Liver (tissue), 8 donors: ENCODE measurements at regions not wholly inside any gene's neighbourhood (a gene's known extent, or its start where the extent isn't known, plus 50 kb on each side); places are given as distances from the start of the nearest gene placed in this dataset.

Source experiments
- DNase-seq: peaks from one replicate; pipeline ENCODE4 v3.0.0-alpha.2; 2017; ENCODE audit warnings: low spot score
- H3K27ac ChIP-seq, 2 donors: one replicate each; pipeline ENCODE4 v1.7.0; 2013; ENCODE audit warnings: inconsistent platforms in 2 of 2, low read length in 2 of 2, control low read depth in 1 of 2, low read depth in 1 of 2, mild to moderate bottlenecking in 1 of 2
- H3K27me3 ChIP-seq, 4 donors: one replicate each; pipeline versions ENCODE4 v1.6.1 to v1.7.0; 2013; ENCODE audit warnings: low read length in 3 of 4, inconsistent platforms in 1 of 4, mild to moderate bottlenecking in 1 of 4, moderate library complexity in 1 of 4; ENCODE audit not compliant: control insufficient read depth in 4 of 4, insufficient read depth in 4 of 4
- H3K36me3 ChIP-seq, 4 donors: one replicate each; pipeline versions ENCODE4 v1.6.1 to v1.7.0; 2013; ENCODE audit warnings: low read length in 3 of 4, mild to moderate bottlenecking in 3 of 4, low read depth in 1 of 4, moderate library complexity in 1 of 4; ENCODE audit not compliant: control insufficient read depth in 4 of 4, insufficient read depth in 3 of 4
- H3K4me1 ChIP-seq, 4 donors: one replicate each; pipeline versions ENCODE4 v1.6.1 to v1.7.0; 2013; ENCODE audit warnings: low read length in 3 of 4, mild to moderate bottlenecking in 3 of 4, moderate library complexity in 1 of 4; ENCODE audit not compliant: control insufficient read depth in 4 of 4, insufficient read depth in 4 of 4
- H3K4me3 ChIP-seq, 3 donors: one replicate each; pipeline versions ENCODE4 v1.6.1 to v1.7.0; 2013; ENCODE audit warnings: low read length in 3 of 3, control low read depth in 1 of 3, low read depth in 1 of 3, mild to moderate bottlenecking in 1 of 3
- H3K9ac ChIP-seq, 2 donors: one replicate each; pipeline ENCODE4 v1.7.0; 2013; ENCODE audit warnings: low read length in 2 of 2, mild to moderate bottlenecking in 2 of 2, moderate library complexity in 2 of 2, control low read depth in 1 of 2, low read depth in 1 of 2
- H3K9me3 ChIP-seq, 4 donors: one replicate each; pipeline versions ENCODE4 v1.6.1 to v1.7.0; 2013; ENCODE audit warnings: low read length in 3 of 4; ENCODE audit not compliant: control insufficient read depth in 4 of 4
- ATF3 ChIP-seq: IDR thresholded peaks from 2 replicates; pipeline ENCODE4 v1.6.1; 2016; ENCODE audit warnings: antibody characterized with exemption
- CTCF ChIP-seq: fragments of 150-350 bp; IDR thresholded peaks from 2 replicates; pipeline ENCODE4 v1.5.1; 2017; ENCODE audit warnings: improper control_type of control experiment, low read depth, low read length; ENCODE audit not compliant: missing input control
- EGR1 ChIP-seq, 2 donors: IDR thresholded peaks; 2 replicates each; pipeline ENCODE4 v1.6.1; 2016 to 2018; ENCODE audit warnings: antibody characterized with exemption in 2 of 2, low read depth in 2 of 2
- FOXA1 ChIP-seq: IDR thresholded peaks from 2 replicates; pipeline ENCODE4 v1.6.1; 2016; ENCODE audit warnings: antibody characterized with exemption
- FOXA2 ChIP-seq: IDR thresholded peaks from 2 replicates; pipeline ENCODE4 v1.6.1; 2016; ENCODE audit warnings: antibody characterized with exemption
- GABPA ChIP-seq, 2 donors: IDR thresholded peaks in 1 of 2; conservative IDR thresholded peaks in 1 of 2; 2 replicates each; pipeline ENCODE4 v1.6.1; 2016; ENCODE audit warnings: antibody characterized with exemption in 2 of 2, mild to moderate bottlenecking in 1 of 2, moderate library complexity in 1 of 2
- HNF4A ChIP-seq, 2 donors: conservative IDR thresholded peaks; 2 replicates each; pipeline ENCODE4 v1.6.1; 2016; ENCODE audit warnings: antibody characterized with exemption in 2 of 2, mild to moderate bottlenecking in 2 of 2
- HNF4G ChIP-seq: IDR thresholded peaks from 2 replicates; pipeline ENCODE4 v1.6.1; 2016; ENCODE audit warnings: antibody characterized with exemption
- JUND ChIP-seq, 2 donors: IDR thresholded peaks; 2 replicates each; pipeline ENCODE4 v1.6.1; 2016; ENCODE audit warnings: antibody characterized with exemption in 2 of 2
- MAX ChIP-seq: IDR thresholded peaks from 2 replicates; pipeline ENCODE4 v1.6.1; 2016; ENCODE audit warnings: antibody characterized with exemption
- NR2F2 ChIP-seq: IDR thresholded peaks from 2 replicates; pipeline ENCODE4 v1.6.1; 2016; ENCODE audit warnings: antibody characterized with exemption
- RAD21 ChIP-seq, 2 donors: IDR thresholded peaks; 2 replicates each; pipeline ENCODE4 v1.6.1; 2016; ENCODE audit warnings: antibody characterized with exemption in 2 of 2, mild to moderate bottlenecking in 2 of 2
- REST ChIP-seq: IDR thresholded peaks from 2 replicates; pipeline ENCODE4 v1.6.1; 2016; ENCODE audit warnings: antibody characterized with exemption, mild to moderate bottlenecking
- RXRA ChIP-seq, 2 donors: IDR thresholded peaks; 2 replicates each; pipeline ENCODE4 v1.6.1; 2017 to 2018; ENCODE audit warnings: antibody characterized with exemption in 2 of 2, mild to moderate bottlenecking in 1 of 2
- SP1 ChIP-seq: IDR thresholded peaks from 2 replicates; pipeline ENCODE4 v1.6.1; 2018; ENCODE audit warnings: antibody characterized with exemption, mild to moderate bottlenecking
- TAF1 ChIP-seq: conservative IDR thresholded peaks from 2 replicates; pipeline ENCODE4 v1.6.1; 2016; ENCODE audit warnings: antibody characterized with exemption, mild to moderate bottlenecking
- YY1 ChIP-seq: IDR thresholded peaks from 2 replicates; pipeline ENCODE4 v1.6.1; 2016; ENCODE audit warnings: antibody characterized with exemption, mild to moderate bottlenecking
- ZBTB33 ChIP-seq: IDR thresholded peaks from 2 replicates; pipeline ENCODE4 v1.6.1; 2016; ENCODE audit warnings: antibody characterized with exemption
- WGBS: extraction: QIAGEN DNeasy Blood & Tissue Kit; methylation state at CpG from one replicate; pipeline ENCODE4 v1.1.7; 2013; 5-methylcytosine and 5-hydroxymethylcytosine counted together
- donor health status: healthy.
- donor health status: healthy.
- donor health status: healthy.
- donor health status: healthy.
- donor health status: healthy.

GRCh38 chr3:13689373-13690260 lies 140.7 kb downstream of the FBLN2 start:
- no peaks in the 10 kb centered on the region for H3K4me1 ChIP-seq
- H3K4me3 ChIP-seq = no peak overlapping the region
- peaks cover 0 to 2% (median 0%) of the 10 kb centered on the region in 4 donors for H3K27me3 ChIP-seq
- no peak for DNase-seq
- 78% methylated on average over 9 of the region's 9 CpGs for WGBS
- no peak overlapping the region for H3K9ac ChIP-seq
- H3K9me3 ChIP-seq = no peaks in the 10 kb centered on the region
- no peaks in the 10 kb centered on the region for H3K36me3 ChIP-seq
- TF ChIP-seq NR2F2 = no peak
- no peak for TF ChIP-seq ATF3
- TF ChIP-seq HNF4A (conservative IDR thresholded peaks at IDR 0.05) = no peak
- TF ChIP-seq RXRA (IDR thresholded peaks at IDR 0.05) = no peak
- TF ChIP-seq REST = no peak
- TF ChIP-seq HNF4G = no peak
- TF ChIP-seq RAD21 (IDR thresholded peaks at IDR 0.05) = no peak
- TF ChIP-seq GABPA (IDR thresholded peaks at IDR 0.05 in 1 of 2, conservative IDR thresholded peaks at IDR 0.05 in 1 of 2) = no peak
- no peak for TF ChIP-seq JUND (IDR thresholded peaks at IDR 0.05)
- TF ChIP-seq FOXA1 = no peak
- no peak for TF ChIP-seq FOXA2
- no peak for TF ChIP-seq MAX
- TF ChIP-seq ZBTB33 = no peak
- TF ChIP-seq SP1 = no peak
- TF ChIP-seq EGR1 (IDR thresholded peaks at IDR 0.05; ENCODE audit: low read depth in 2 of 2) = no peak
- no peak for TF ChIP-seq TAF1
- no peak for TF ChIP-seq YY1
- no peak for TF ChIP-seq CTCF
- no peak overlapping the region for H3K27ac ChIP-seq
